CD14-positive monocyte (primary cell): ENCODE measurements at regions not wholly inside any gene's neighbourhood (a gene's known extent, or its start where the extent isn't known, plus 50 kb on each side); places are given as distances from the start of the nearest gene placed in this dataset.

Experiments used
- DNase-seq, 3 donors: peaks; one replicate each; pipeline ENCODE4 v3.0.0-alpha.2; 2011 to 2022
- H2AFZ ChIP-seq: 2 replicates; pipeline ENCODE4 v1.6.0; 2012; ENCODE audit warnings: mild to moderate bottlenecking, low read depth, low read length, inconsistent platforms; ENCODE audit not compliant: insufficient read depth, poor library complexity, severe bottlenecking
- H3K27ac ChIP-seq, 2 donors: 1 replicate in 1 of 2; 2 replicates in 1 of 2; pipeline ENCODE4 v1.5.1; 2012 to 2013; ENCODE audit warnings: low read length in 2 of 2, control low read depth in 1 of 2, inconsistent platforms in 1 of 2, low read depth in 1 of 2, mild to moderate bottlenecking in 1 of 2
- H3K27me3 ChIP-seq, 2 donors: one replicate each; pipeline versions ENCODE4 v1.6.0 to v1.6.1; 2011 to 2013; ENCODE audit warnings: low read length in 2 of 2; ENCODE audit not compliant: control insufficient read depth in 2 of 2, insufficient read depth in 2 of 2
- H3K36me3 ChIP-seq, 2 donors: replicated peaks in 1 of 2; 1 replicate in 1 of 2; 2 replicates in 1 of 2; pipeline versions ENCODE4 v1.5.1 to v1.6.1; 2012 to 2013; ENCODE audit warnings: low read length in 2 of 2, control low read depth in 1 of 2, inconsistent platforms in 1 of 2, mild to moderate bottlenecking in 1 of 2; ENCODE audit not compliant: insufficient read depth in 2 of 2, control insufficient read depth in 1 of 2
- H3K4me1 ChIP-seq, 2 donors: 1 replicate in 1 of 2; 2 replicates in 1 of 2; pipeline versions ENCODE4 v1.5.1 to v1.6.1; 2012 to 2013; ENCODE audit warnings: low read length in 2 of 2, control low read depth in 1 of 2, inconsistent platforms in 1 of 2, mild to moderate bottlenecking in 1 of 2, moderate library complexity in 1 of 2; ENCODE audit not compliant: insufficient read depth in 2 of 2, control insufficient read depth in 1 of 2
- H3K4me2 ChIP-seq: replicated peaks from 2 replicates; pipeline ENCODE3; 2012; ENCODE audit warnings: low read length, moderate library complexity, mild to moderate bottlenecking; ENCODE audit not compliant: poor library complexity, severe bottlenecking; ENCODE audit errors: extremely low read depth
- H3K4me3 ChIP-seq, 3 experiments: fragments of 200-600 bp in 1 of 3; sonication (generic) in 1 of 3; replicated peaks in 1 of 3; 1 replicate in 2 of 3; 2 replicates in 1 of 3; pipeline ENCODE4 v1.5.1; 2011 to 2013; ENCODE audit warnings: low read length in 3 of 3, mild to moderate bottlenecking in 3 of 3, control low read depth in 2 of 3, low read depth in 2 of 3, inconsistent platforms in 1 of 3, moderate library complexity in 1 of 3
- H3K79me2 ChIP-seq: 2 replicates; pipeline ENCODE4 v1.6.0; 2012; ENCODE audit warnings: mild to moderate bottlenecking, control low read depth, inconsistent platforms, low read length, moderate library complexity; ENCODE audit not compliant: insufficient read depth
- H3K9ac ChIP-seq: 2 replicates; pipeline ENCODE4 v1.6.0; 2017; ENCODE audit warnings: low read length, mild to moderate bottlenecking; ENCODE audit not compliant: insufficient read depth, poor library complexity, severe bottlenecking
- H3K9me3 ChIP-seq, 2 donors: replicated peaks in 1 of 2; 1 replicate in 1 of 2; 2 replicates in 1 of 2; pipeline versions ENCODE4 v1.5.1 to v1.6.1; 2012 to 2013; ENCODE audit warnings: low read length in 2 of 2, control low read depth in 1 of 2; ENCODE audit not compliant: control insufficient read depth in 1 of 2, insufficient read depth in 1 of 2
- H4K20me1 ChIP-seq: 2 replicates; pipeline ENCODE4 v1.6.0; 2012; ENCODE audit warnings: mild to moderate bottlenecking, low read length, control low read depth, moderate library complexity; ENCODE audit not compliant: insufficient read depth
- H3K27ac Mint-ChIP-seq, 7 donors: one replicate each; pipeline ENCODE4 v1.8.0; 2020; ENCODE audit warnings: mild to moderate bottlenecking in 7 of 7, mixed read lengths in 7 of 7, moderate library complexity in 6 of 7, inconsistent platforms in 2 of 7
- H3K27me3 Mint-ChIP-seq, 3 donors: one replicate each; pipeline ENCODE4 v1.8.0; 2021 to 2022; ENCODE audit warnings: low read depth in 3 of 3, mild to moderate bottlenecking in 3 of 3, mixed read lengths in 3 of 3, moderate library complexity in 3 of 3, inconsistent platforms in 1 of 3
- H3K36me3 Mint-ChIP-seq, 2 donors: one replicate each; pipeline ENCODE4 v1.8.0; 2020; ENCODE audit warnings: mixed read lengths in 2 of 2, inconsistent platforms in 1 of 2, mild to moderate bottlenecking in 1 of 2
- H3K4me1 Mint-ChIP-seq: one replicate; pipeline ENCODE4 v1.8.0; 2020; ENCODE audit warnings: mild to moderate bottlenecking, mixed read lengths
- H3K4me3 Mint-ChIP-seq, 2 donors: one replicate each; pipeline ENCODE4 v1.8.0; 2020; ENCODE audit warnings: mild to moderate bottlenecking in 2 of 2, mixed read lengths in 2 of 2, moderate library complexity in 1 of 2
- H3K9me3 Mint-ChIP-seq, 7 donors: one replicate each; pipeline ENCODE4 v1.8.0; 2020 to 2022; ENCODE audit warnings: mixed read lengths in 7 of 7, mild to moderate bottlenecking in 6 of 7, moderate library complexity in 6 of 7, inconsistent platforms in 2 of 7
- WGBS: methylation state at CpG from one replicate; pipeline ENCODE4 v1.1.5; 2013; ENCODE audit warnings: missing lambda C conversion rate; ENCODE audit not compliant: insufficient coverage; 5-methylcytosine and 5-hydroxymethylcytosine counted together
- intact Hi-C, 2 donors: fragments of 100-400 bp; cut with micrococcal nuclease; formaldehyde crosslinking; loops; one replicate each; pipeline versions ENCODE4 v1.15.0 to v1.15.1; 2023
- TF ChIP-seq, protein P1 (sequence below): fragments of 200-600 bp; IDR thresholded peaks from one replicate; pipeline ENCODE4 v1.8.0; 2022; ENCODE audit warnings: antibody characterized with exemption, mild to moderate bottlenecking

DNA sequence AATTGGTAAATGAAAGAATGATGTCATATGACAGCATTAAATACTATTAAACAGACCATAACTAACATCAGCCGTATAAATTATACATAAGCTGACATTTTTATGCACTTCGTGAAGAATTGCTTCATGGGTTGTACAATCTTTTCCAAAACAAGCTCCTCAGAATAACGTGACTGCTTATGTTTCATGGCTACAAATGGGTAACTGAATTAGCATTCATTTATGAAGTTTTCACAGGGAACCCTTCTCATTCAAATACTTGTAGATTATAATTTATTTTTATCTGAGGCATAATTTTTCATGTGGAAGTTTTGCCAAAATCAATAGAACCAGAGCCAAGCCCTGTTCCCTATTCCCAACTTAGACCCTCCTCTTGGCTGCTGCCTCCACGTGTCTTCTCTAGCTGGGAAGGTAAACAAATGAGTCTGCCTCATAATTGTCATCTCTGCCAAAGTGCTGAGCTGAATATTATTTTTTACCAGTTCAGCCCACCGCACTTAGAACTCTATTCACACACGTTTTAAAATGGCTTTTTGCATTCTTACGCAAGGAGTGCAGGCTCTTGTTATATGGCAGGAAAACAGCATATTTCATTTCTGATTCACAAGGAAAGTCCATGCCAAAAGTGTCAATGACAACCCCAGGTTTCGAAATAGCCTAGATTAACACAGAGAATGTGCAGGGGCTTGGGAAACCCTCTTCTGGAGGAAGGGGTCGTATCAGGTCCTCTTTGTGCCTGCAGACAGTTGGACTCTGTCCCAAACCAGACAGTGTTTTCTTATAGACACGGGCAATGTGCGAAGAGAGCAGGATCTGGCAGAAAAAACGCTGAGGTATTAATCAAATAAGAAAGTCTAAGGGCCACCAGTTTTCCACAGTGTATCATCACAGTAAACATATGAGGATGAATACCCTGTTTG lies 370.7 kb upstream of the MGMT start:
- H3K36me3 Mint-ChIP-seq = no peaks in the 10 kb centered on the region
- no peak overlapping the region for H3K4me2 ChIP-seq
- no peak overlapping the region for H3K27ac Mint-ChIP-seq
- H3K4me1 ChIP-seq = no peaks in the 10 kb centered on the region
- WGBS = 11% methylated on average over 4 of the region's 12 CpGs
- DNase-seq = no peak
- H3K27me3 Mint-ChIP-seq = peaks cover 0 to 2% (median 1%) of the 10 kb centered on the region in 3 donors
- no peak overlapping the region for H3K4me3 ChIP-seq
- H3K79me2 ChIP-seq = no peaks in the 10 kb centered on the region
- H3K36me3 ChIP-seq = no peaks in the 10 kb centered on the region
- no peaks in the 10 kb centered on the region for H3K27me3 ChIP-seq
- intact Hi-C loops = no loop called here
- H3K9ac ChIP-seq = no peak overlapping the region
- no peak overlapping the region for H3K27ac ChIP-seq
- no peak overlapping the region for H2AFZ ChIP-seq
- no peaks in the 10 kb centered on the region for H4K20me1 ChIP-seq
- TF ChIP-seq, protein P1, sequence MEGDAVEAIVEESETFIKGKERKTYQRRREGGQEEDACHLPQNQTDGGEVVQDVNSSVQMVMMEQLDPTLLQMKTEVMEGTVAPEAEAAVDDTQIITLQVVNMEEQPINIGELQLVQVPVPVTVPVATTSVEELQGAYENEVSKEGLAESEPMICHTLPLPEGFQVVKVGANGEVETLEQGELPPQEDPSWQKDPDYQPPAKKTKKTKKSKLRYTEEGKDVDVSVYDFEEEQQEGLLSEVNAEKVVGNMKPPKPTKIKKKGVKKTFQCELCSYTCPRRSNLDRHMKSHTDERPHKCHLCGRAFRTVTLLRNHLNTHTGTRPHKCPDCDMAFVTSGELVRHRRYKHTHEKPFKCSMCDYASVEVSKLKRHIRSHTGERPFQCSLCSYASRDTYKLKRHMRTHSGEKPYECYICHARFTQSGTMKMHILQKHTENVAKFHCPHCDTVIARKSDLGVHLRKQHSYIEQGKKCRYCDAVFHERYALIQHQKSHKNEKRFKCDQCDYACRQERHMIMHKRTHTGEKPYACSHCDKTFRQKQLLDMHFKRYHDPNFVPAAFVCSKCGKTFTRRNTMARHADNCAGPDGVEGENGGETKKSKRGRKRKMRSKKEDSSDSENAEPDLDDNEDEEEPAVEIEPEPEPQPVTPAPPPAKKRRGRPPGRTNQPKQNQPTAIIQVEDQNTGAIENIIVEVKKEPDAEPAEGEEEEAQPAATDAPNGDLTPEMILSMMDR = no peak
- peaks cover 7% of the 10 kb centered on the region for H3K4me1 Mint-ChIP-seq
- no peak overlapping the region for H3K4me3 Mint-ChIP-seq
- peaks cover 0 to 2% (median 0%) of the 10 kb centered on the region in 7 donors for H3K9me3 Mint-ChIP-seq
- no peaks in the 10 kb centered on the region for H3K9me3 ChIP-seq

DNA sequence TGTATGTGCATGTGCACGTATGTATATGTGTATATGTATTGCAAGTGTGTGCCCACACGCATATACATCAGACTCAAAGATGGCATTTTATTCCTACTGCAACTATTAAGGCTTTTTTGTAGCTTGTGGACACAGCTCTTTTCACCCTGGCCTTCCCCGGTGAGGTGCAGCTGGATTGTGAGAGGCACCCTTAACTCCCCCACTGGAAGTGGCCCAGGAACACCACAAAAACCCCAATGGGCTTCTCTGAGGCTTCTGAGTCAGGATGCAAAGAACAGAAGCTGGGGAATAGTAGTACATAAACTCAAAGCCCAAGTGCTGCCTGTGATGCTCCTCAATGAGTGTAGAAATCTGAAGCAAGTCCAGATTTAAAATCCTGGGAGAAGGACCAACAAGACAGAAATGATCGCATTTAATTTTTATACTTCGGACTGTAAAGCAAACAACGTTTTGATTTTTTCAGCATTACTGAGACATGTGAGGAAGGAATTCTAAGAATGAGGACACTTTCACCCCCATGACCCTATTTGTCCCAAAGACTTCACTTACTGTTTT lies 369.2 kb upstream of the MGMT start:
- peaks cover 14% of the 10 kb centered on the region for H3K4me1 Mint-ChIP-seq
- H3K4me3 Mint-ChIP-seq = no peak overlapping the region
- peaks cover 0 to 5% (median 1%) of the 10 kb centered on the region in 3 donors for H3K27me3 Mint-ChIP-seq
- Histone ChIP-seq H3K4me3 (no peak overlapping the region), H3K4me1 (no peaks in the 10 kb centered on the region), H3K27ac (no peak overlapping the region), H3K9ac (no peak overlapping the region), H3K4me2 (no peak overlapping the region), H3K27me3 (no peaks in the 10 kb centered on the region), H3K79me2 (no peaks in the 10 kb centered on the region), H3K36me3 (no peaks in the 10 kb centered on the region), H3K9me3 (no peaks in the 10 kb centered on the region), H2AFZ (no peak overlapping the region), H4K20me1 (no peaks in the 10 kb centered on the region)
- H3K9me3 Mint-ChIP-seq = peaks cover 0 to 2% (median 0%) of the 10 kb centered on the region in 7 donors
- DNase-seq = no peak
- WGBS = no CpG with 5 or more reads among the region's 6 CpGs
- no peak overlapping the region for H3K27ac Mint-ChIP-seq
- intact Hi-C loops = no loop called here
- no peaks in the 10 kb centered on the region for H3K36me3 Mint-ChIP-seq
- TF ChIP-seq, protein P1 = no peak
